22Rv1 (cell line): ENCODE measurements at regions not wholly inside any gene's neighbourhood (a gene's known extent, or its start where the extent isn't known, plus 50 kb on each side); places are given as distances from the start of the nearest gene placed in this dataset.

Experiments
- ZFX ChIP-seq: fragments of 450-650 bp; IDR thresholded peaks from 2 replicates; pipeline ENCODE4 v1.6.1; 2017; ENCODE audit warnings: antibody characterized with exemption, borderline replicate concordance
- TF ChIP-seq, protein P1 (sequence below): fragments of 450-650 bp; IDR thresholded peaks from 2 replicates; pipeline ENCODE4 v1.5.1; 2017; ENCODE audit warnings: mild to moderate bottlenecking

DNA sequence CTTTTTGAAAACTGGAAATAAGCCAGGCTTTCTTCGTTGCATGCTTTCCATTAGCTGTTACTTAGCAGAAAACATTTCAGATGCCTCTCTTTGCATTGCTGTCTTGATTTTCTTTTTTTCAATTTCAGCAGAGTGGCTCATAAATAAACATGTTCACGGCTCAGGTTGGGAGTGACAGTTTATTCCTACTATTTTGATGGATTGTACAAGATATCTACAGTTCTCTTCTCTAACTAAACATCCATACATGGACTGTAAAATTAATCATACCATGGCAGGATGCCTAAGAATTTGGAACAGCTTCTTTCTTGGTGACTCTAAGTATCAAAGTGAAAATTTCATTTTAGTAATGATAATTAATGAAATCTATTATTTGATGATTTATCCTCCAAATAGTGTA lies 130.5 kb upstream of the EPHA7 start:
- TF ChIP-seq, protein P1, sequence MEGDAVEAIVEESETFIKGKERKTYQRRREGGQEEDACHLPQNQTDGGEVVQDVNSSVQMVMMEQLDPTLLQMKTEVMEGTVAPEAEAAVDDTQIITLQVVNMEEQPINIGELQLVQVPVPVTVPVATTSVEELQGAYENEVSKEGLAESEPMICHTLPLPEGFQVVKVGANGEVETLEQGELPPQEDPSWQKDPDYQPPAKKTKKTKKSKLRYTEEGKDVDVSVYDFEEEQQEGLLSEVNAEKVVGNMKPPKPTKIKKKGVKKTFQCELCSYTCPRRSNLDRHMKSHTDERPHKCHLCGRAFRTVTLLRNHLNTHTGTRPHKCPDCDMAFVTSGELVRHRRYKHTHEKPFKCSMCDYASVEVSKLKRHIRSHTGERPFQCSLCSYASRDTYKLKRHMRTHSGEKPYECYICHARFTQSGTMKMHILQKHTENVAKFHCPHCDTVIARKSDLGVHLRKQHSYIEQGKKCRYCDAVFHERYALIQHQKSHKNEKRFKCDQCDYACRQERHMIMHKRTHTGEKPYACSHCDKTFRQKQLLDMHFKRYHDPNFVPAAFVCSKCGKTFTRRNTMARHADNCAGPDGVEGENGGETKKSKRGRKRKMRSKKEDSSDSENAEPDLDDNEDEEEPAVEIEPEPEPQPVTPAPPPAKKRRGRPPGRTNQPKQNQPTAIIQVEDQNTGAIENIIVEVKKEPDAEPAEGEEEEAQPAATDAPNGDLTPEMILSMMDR = no peak
- TF ChIP-seq ZFX = no peak
